CD4-positive, alpha-beta T cell treated with Interleukin-6 for 4 hours (primary cell): ENCODE measurements at regions not wholly inside any gene's neighbourhood (a gene's known extent, or its start where the extent isn't known, plus 50 kb on each side); places are given as distances from the start of the nearest gene placed in this dataset.

Source experiments
- DNase-seq: peaks from one replicate; pipeline ENCODE4 v3.0.0-alpha.2; 2020; ENCODE audit warnings: mixed read lengths

GRCh38 chr3:110711130-110711832 is 360.3 kb upstream of the NECTIN3 start:
- no peak for DNase-seq

- no peak for DNase-seq
Observed at GRCh38 chr3:110711851-110712516, 359.6 kb upstream of the NECTIN3 start.

- no peak for DNase-seq
Observed at GRCh38 chr3:110727056-110727455, 344.6 kb upstream of the NECTIN3 start.

GRCh38 chr3:110731148-110731547 is 340.5 kb upstream of the NECTIN3 start:
- no peak for DNase-seq

GRCh38 chr3:110732420-110732819 is 339.2 kb upstream of the NECTIN3 start:
- no peak for DNase-seq

- DNase-seq = no peak
Observed at GRCh38 chr3:110733045-110733444, 338.6 kb upstream of the NECTIN3 start.

GRCh38 chr3:110734524-110734923 is 337.1 kb upstream of the NECTIN3 start:
- DNase-seq = no peak

- DNase-seq = no peak
Observed at GRCh38 chr3:110736332-110736731, 335.3 kb upstream of the NECTIN3 start.

GRCh38 chr3:110738531-110738930 is 333.1 kb upstream of the NECTIN3 start:
- DNase-seq = no peak

GRCh38 chr3:110741891-110742290 is 329.7 kb upstream of the NECTIN3 start:
- DNase-seq = no peak

- no peak for DNase-seq
Observed at GRCh38 chr3:110743202-110743601, 328.4 kb upstream of the NECTIN3 start.

GRCh38 chr3:110743984-110744383 is 327.6 kb upstream of the NECTIN3 start:
- DNase-seq = no peak

- no peak for DNase-seq
Observed at GRCh38 chr3:110744723-110745122, 326.9 kb upstream of the NECTIN3 start.

GRCh38 chr3:110749006-110749405 is 322.6 kb upstream of the NECTIN3 start:
- no peak for DNase-seq

- no peak for DNase-seq
Observed at GRCh38 chr3:110750201-110750600, 321.4 kb upstream of the NECTIN3 start.

- DNase-seq = no peak
Observed at GRCh38 chr3:110752307-110752706, 319.3 kb upstream of the NECTIN3 start.

GRCh38 chr3:110753516-110753915 is 318.1 kb upstream of the NECTIN3 start:
- no peak for DNase-seq

GRCh38 chr3:110754212-110754916 is 317.3 kb upstream of the NECTIN3 start:
- no peak for DNase-seq

- DNase-seq = no peak
Observed at GRCh38 chr3:110755345-110755744, 316.3 kb upstream of the NECTIN3 start.

GRCh38 chr3:110756705-110757104 is 314.9 kb upstream of the NECTIN3 start:
- no peak for DNase-seq

GRCh38 chr3:110758208-110758607 is 313.4 kb upstream of the NECTIN3 start:
- DNase-seq = no peak

GRCh38 chr3:110767156-110767555 is 304.5 kb upstream of the NECTIN3 start:
- DNase-seq = no peak

- DNase-seq = no peak
Observed at GRCh38 chr3:110767838-110768237, 303.8 kb upstream of the NECTIN3 start.

GRCh38 chr3:110773413-110773954 is 298.1 kb upstream of the NECTIN3 start:
- DNase-seq = no peak
